Activated CD4-positive, alpha-beta memory T cell treated with anti-CD3 and anti-CD28 coated beads, Interleukin-2, amount 10 ng/mL, durations not matched to agents 7 days and 5 days (primary cell): ENCODE measurements at regions not wholly inside any gene's neighbourhood (a gene's known extent, or its start where the extent isn't known, plus 50 kb on each side); places are given as distances from the start of the nearest gene placed in this dataset.

Experiments used
- CTCF ChIA-PET: fragments of 350-600 bp; sonication (Branson Sonifier 250); formaldehyde crosslinking; loops from one replicate; lab custom pipeline; 2021; ENCODE audit warnings: antibody characterized with exemption, inconsistent platforms; lab: Charles Lee
- POLR2A ChIA-PET: fragments of 350-600 bp; sonication (Branson Sonifier 250); formaldehyde crosslinking; loops from one replicate; lab custom pipeline; 2021; ENCODE audit warnings: antibody characterized with exemption; lab: Charles Lee
- DNase-seq: peaks from one replicate; pipeline ENCODE4 v3.0.0-alpha.2; 2020
- H3K27ac Mint-ChIP-seq: one replicate; pipeline ENCODE4 v1.8.0; 2021; ENCODE audit warnings: mild to moderate bottlenecking, mixed read lengths
- H3K27me3 Mint-ChIP-seq: one replicate; pipeline ENCODE4 v1.8.0; 2021; ENCODE audit warnings: mixed read lengths
- H3K36me3 Mint-ChIP-seq: one replicate; pipeline ENCODE4 v1.8.0; 2021; ENCODE audit warnings: low read depth, mixed read lengths
- H3K4me1 Mint-ChIP-seq: one replicate; pipeline ENCODE4 v1.8.0; 2021; ENCODE audit warnings: mixed read lengths
- H3K4me3 Mint-ChIP-seq: one replicate; pipeline ENCODE4 v1.8.0; 2021; ENCODE audit warnings: mild to moderate bottlenecking, mixed read lengths
- H3K9me3 Mint-ChIP-seq: one replicate; pipeline ENCODE4 v1.8.0; 2021; ENCODE audit warnings: mixed read lengths

GRCh38 chr10:78775891-78776290 lies 292.9 kb upstream of the ZMIZ1 start:
- Mint-ChIP-seq H3K36me3 (no peaks in the 10 kb centered on the region), H3K27me3 (no peaks in the 10 kb centered on the region), H3K4me1 (no peaks in the 10 kb centered on the region), H3K27ac (no peak overlapping the region), H3K4me3 (no peak overlapping the region), H3K9me3 (no peaks in the 10 kb centered on the region)
- POLR2A ChIA-PET, result no interaction called here
- CTCF ChIA-PET, result no interaction called here
- no peak for DNase-seq

- Mint-ChIP-seq H3K27ac (no peak overlapping the region), H3K9me3 (no peaks in the 10 kb centered on the region), H3K4me3 (no peak overlapping the region), H3K27me3 (no peaks in the 10 kb centered on the region), H3K36me3 (no peaks in the 10 kb centered on the region), H3K4me1 (no peaks in the 10 kb centered on the region)
- ChIA-PET CTCF (no interaction called here), POLR2A (no interaction called here)
- DNase-seq, result no peak
Measured at GRCh38 chr10:78776756-78777155, 292.0 kb upstream of the ZMIZ1 start.

- Mint-ChIP-seq H3K4me1 (no peaks in the 10 kb centered on the region), H3K4me3 (no peak overlapping the region), H3K27me3 (no peaks in the 10 kb centered on the region), H3K9me3 (no peaks in the 10 kb centered on the region), H3K36me3 (no peaks in the 10 kb centered on the region), H3K27ac (no peak overlapping the region)
- ChIA-PET CTCF (no interaction called here), POLR2A (no interaction called here)
- DNase-seq, result no peak
Measured at GRCh38 chr10:78777466-78777865, 291.3 kb upstream of the ZMIZ1 start.

GRCh38 chr10:78777867-78778266 lies 290.9 kb upstream of the ZMIZ1 start:
- Mint-ChIP-seq H3K36me3 (no peaks in the 10 kb centered on the region), H3K27me3 (no peaks in the 10 kb centered on the region), H3K9me3 (no peaks in the 10 kb centered on the region), H3K27ac (no peak overlapping the region), H3K4me3 (no peak overlapping the region), H3K4me1 (no peaks in the 10 kb centered on the region)
- no peak for DNase-seq
- POLR2A ChIA-PET, result no interaction called here
- CTCF ChIA-PET, result no interaction called here

- Mint-ChIP-seq H3K4me3 (no peak overlapping the region), H3K36me3 (no peaks in the 10 kb centered on the region), H3K27me3 (no peaks in the 10 kb centered on the region), H3K4me1 (no peaks in the 10 kb centered on the region), H3K9me3 (no peaks in the 10 kb centered on the region), H3K27ac (no peak overlapping the region)
- POLR2A ChIA-PET, result no interaction called here
- CTCF ChIA-PET, result no interaction called here
- no peak for DNase-seq
Measured at GRCh38 chr10:78778444-78779338, 290.1 kb upstream of the ZMIZ1 start.

- no peaks in the 10 kb centered on the region for H3K4me1 Mint-ChIP-seq
- no peak overlapping the region for H3K27ac Mint-ChIP-seq
- ChIA-PET CTCF (no interaction called here), POLR2A (no interaction called here)
- peaks cover 3% of the 10 kb centered on the region for H3K27me3 Mint-ChIP-seq
- DNase-seq, result no peak
- H3K4me3 Mint-ChIP-seq, result no peak overlapping the region
- no peaks in the 10 kb centered on the region for H3K36me3 Mint-ChIP-seq
- H3K9me3 Mint-ChIP-seq, result no peaks in the 10 kb centered on the region
Measured at GRCh38 chr10:78779339-78779955, 289.3 kb upstream of the ZMIZ1 start.

GRCh38 chr10:78780551-78780961 lies 288.2 kb upstream of the ZMIZ1 start:
- H3K4me3 Mint-ChIP-seq, result no peak overlapping the region
- no peak overlapping the region for H3K27ac Mint-ChIP-seq
- H3K36me3 Mint-ChIP-seq, result no peaks in the 10 kb centered on the region
- no peaks in the 10 kb centered on the region for H3K9me3 Mint-ChIP-seq
- ChIA-PET POLR2A (interaction anchor here (0.6 kb wide), 1 partner anchor 166 kb away, joined by 3 read pairs; no protein-coding TSS in a partner anchor), CTCF (interaction anchor here (0.5 kb wide), 1 partner anchor 421 kb away, joined by 4 read pairs; no protein-coding TSS in a partner anchor)
- H3K4me1 Mint-ChIP-seq, result no peaks in the 10 kb centered on the region
- DNase-seq, result no peak
- H3K27me3 Mint-ChIP-seq, result peaks cover 3% of the 10 kb centered on the region

- Mint-ChIP-seq H3K36me3 (no peaks in the 10 kb centered on the region), H3K9me3 (no peaks in the 10 kb centered on the region), H3K4me1 (no peaks in the 10 kb centered on the region), H3K27me3 (peaks cover 5% of the 10 kb centered on the region), H3K4me3 (no peak overlapping the region), H3K27ac (no peak overlapping the region)
- CTCF ChIA-PET, result interaction anchor here (0.9 kb wide), 1 partner anchor 414 kb away, joined by 3 read pairs; no protein-coding TSS in a partner anchor
- no peak for DNase-seq
- POLR2A ChIA-PET, result interaction anchor here (0.6 kb wide), 1 partner anchor 165 kb away, joined by 3 read pairs; no protein-coding TSS in a partner anchor
Measured at GRCh38 chr10:78781251-78781913, 287.4 kb upstream of the ZMIZ1 start.

GRCh38 chr10:78781991-78782390 lies 286.8 kb upstream of the ZMIZ1 start:
- H3K27ac Mint-ChIP-seq, result no peak overlapping the region
- ChIA-PET POLR2A (no interaction called here), CTCF (interaction anchor here (0.9 kb wide), 1 partner anchor 413 kb away, joined by 3 read pairs; no protein-coding TSS in a partner anchor)
- H3K36me3 Mint-ChIP-seq, result no peaks in the 10 kb centered on the region
- H3K4me3 Mint-ChIP-seq, result no peak overlapping the region
- DNase-seq, result no peak
- H3K9me3 Mint-ChIP-seq, result no peaks in the 10 kb centered on the region
- no peaks in the 10 kb centered on the region for H3K4me1 Mint-ChIP-seq
- H3K27me3 Mint-ChIP-seq, result peaks cover 5% of the 10 kb centered on the region

GRCh38 chr10:78782441-78782840 lies 286.3 kb upstream of the ZMIZ1 start:
- Mint-ChIP-seq H3K9me3 (no peaks in the 10 kb centered on the region), H3K27me3 (peaks cover 5% of the 10 kb centered on the region), H3K27ac (no peak overlapping the region), H3K4me3 (no peak overlapping the region), H3K4me1 (no peaks in the 10 kb centered on the region), H3K36me3 (no peaks in the 10 kb centered on the region)
- no peak for DNase-seq
- ChIA-PET CTCF (interaction anchor here (0.9 kb wide), 1 partner anchor 413 kb away, joined by 3 read pairs; no protein-coding TSS in a partner anchor), POLR2A (no interaction called here)

GRCh38 chr10:78783753-78784152 lies 285.0 kb upstream of the ZMIZ1 start:
- peaks cover 7% of the 10 kb centered on the region for H3K27me3 Mint-ChIP-seq
- H3K27ac Mint-ChIP-seq, result no peak overlapping the region
- no peaks in the 10 kb centered on the region for H3K4me1 Mint-ChIP-seq
- no peak for DNase-seq
- H3K4me3 Mint-ChIP-seq, result no peak overlapping the region
- no peaks in the 10 kb centered on the region for H3K9me3 Mint-ChIP-seq
- ChIA-PET CTCF (no interaction called here), POLR2A (no interaction called here)
- H3K36me3 Mint-ChIP-seq, result no peaks in the 10 kb centered on the region

GRCh38 chr10:78784546-78784945 lies 284.2 kb upstream of the ZMIZ1 start:
- Mint-ChIP-seq H3K4me3 (no peak overlapping the region), H3K27ac (no peak overlapping the region), H3K9me3 (no peaks in the 10 kb centered on the region), H3K27me3 (peaks cover 7% of the 10 kb centered on the region), H3K36me3 (no peaks in the 10 kb centered on the region), H3K4me1 (no peaks in the 10 kb centered on the region)
- ChIA-PET POLR2A (no interaction called here), CTCF (no interaction called here)
- no peak for DNase-seq

- no peaks in the 10 kb centered on the region for H3K4me1 Mint-ChIP-seq
- H3K27ac Mint-ChIP-seq, result no peak overlapping the region
- H3K36me3 Mint-ChIP-seq, result no peaks in the 10 kb centered on the region
- CTCF ChIA-PET, result interaction anchor here (1.3 kb wide), 1 partner anchor 412 kb away, joined by 3 read pairs; no protein-coding TSS in a partner anchor
- no peak for DNase-seq
- POLR2A ChIA-PET, result no interaction called here
- no peaks in the 10 kb centered on the region for H3K9me3 Mint-ChIP-seq
- H3K27me3 Mint-ChIP-seq, result peaks cover 8% of the 10 kb centered on the region
- H3K4me3 Mint-ChIP-seq, result no peak overlapping the region
Measured at GRCh38 chr10:78785066-78785465, 283.7 kb upstream of the ZMIZ1 start.
